Motor neuron (in vitro differentiated cells): ENCODE measurements at regions not wholly inside any gene's neighbourhood (a gene's known extent, or its start where the extent isn't known, plus 50 kb on each side); places are given as distances from the start of the nearest gene placed in this dataset.

Experiments used
- ATAC-seq, 8 experiments: fragments of 200-7000 bp; cut with Tn5 transposase; replicated peaks in 6 of 8; 2 replicates each; pipeline ENCODE4 v1.8.0; 2021; ENCODE audit warnings: mild to moderate bottlenecking in 8 of 8, moderate library complexity in 8 of 8
- H3K27ac ChIP-seq, 2 donors: fragments of 250-450 bp; sonication (Bioruptor Pico); 2 replicates each; pipeline ENCODE4 v1.9.0; 2021; ENCODE audit warnings: antibody characterized with exemption in 2 of 2, mild to moderate bottlenecking in 2 of 2, moderate library complexity in 1 of 2
- H3K4me1 ChIP-seq, 2 donors: fragments of 250-450 bp; sonication (Bioruptor Pico); replicated peaks in 1 of 2; 2 replicates each; pipeline ENCODE4 v1.6.1; 2021; ENCODE audit warnings: antibody characterized with exemption in 2 of 2, mild to moderate bottlenecking in 2 of 2, moderate library complexity in 1 of 2
- H3K4me3 ChIP-seq, 5 donors: fragments of 250-450 bp; sonication (Bioruptor Pico); 2 replicates each; pipeline ENCODE4 v1.9.0; 2021; ENCODE audit warnings: antibody characterized with exemption in 5 of 5, mild to moderate bottlenecking in 5 of 5, moderate library complexity in 4 of 5
- WGBS, 10 experiments: fragments of 450-650 bp; shearing (Covaris generic); methylation state at CpG; one replicate each; pipeline ENCODE4 v1.0.0; 2022; 5-methylcytosine and 5-hydroxymethylcytosine counted together
- in situ Hi-C, 9 experiments: fragments of 400-800 bp; cut with MboI; loops; one replicate each; pipeline ENCODE4 v1.15.0; 2021; ENCODE audit warnings: low sequenced_read_pairs in 9 of 9, low pct_unique_long_range_greater_than_20kb in 2 of 9; ENCODE audit not compliant: unreplicated experiment in 9 of 9

GRCh38 chr7:18425227-18425626 lies 70.3 kb upstream of the HDAC9 start:
- 82 to 100% (median 96%) methylated on average over 1 to 4 of the region's 4 CpGs for WGBS, 10 experiments
- no peak overlapping the region for H3K27ac ChIP-seq

GRCh38 chr7:18425838-18426445 lies 69.6 kb upstream of the HDAC9 start:
- no peak overlapping the region for H3K27ac ChIP-seq
- H3K4me1 ChIP-seq: peaks cover 13 to 16% of the 10 kb centered on the region in 2 donors
- H3K4me3 ChIP-seq: no peak overlapping the region
- WGBS, 10 experiments: 11 to 97% (median 78%) methylated on average over 1 to 5 of the region's 5 CpGs; no CpG with 5 or more reads in 1 of the 10 experiments
- ATAC-seq: peak in 5 of 8 experiments; percentile 35 to 81 (median 43)
- in situ Hi-C loops: no loop called here

More at GRCh38 chr7:18425227-18425626, 70.3 kb upstream of the HDAC9 start:
- Histone ChIP-seq H3K4me1 (peaks cover 13 to 16% of the 10 kb centered on the region in 2 donors), H3K4me3 (no peak overlapping the region)
- in situ Hi-C loops: no loop called here
- ATAC-seq: no peak

GRCh38 chr7:18426564-18427226 lies 68.9 kb upstream of the HDAC9 start:
- WGBS, 10 experiments: 0 to 57% (median 50%) methylated on average over 1 of the region's 1 CpG; no CpG with 5 or more reads in 3 of the 10 experiments

DNA sequence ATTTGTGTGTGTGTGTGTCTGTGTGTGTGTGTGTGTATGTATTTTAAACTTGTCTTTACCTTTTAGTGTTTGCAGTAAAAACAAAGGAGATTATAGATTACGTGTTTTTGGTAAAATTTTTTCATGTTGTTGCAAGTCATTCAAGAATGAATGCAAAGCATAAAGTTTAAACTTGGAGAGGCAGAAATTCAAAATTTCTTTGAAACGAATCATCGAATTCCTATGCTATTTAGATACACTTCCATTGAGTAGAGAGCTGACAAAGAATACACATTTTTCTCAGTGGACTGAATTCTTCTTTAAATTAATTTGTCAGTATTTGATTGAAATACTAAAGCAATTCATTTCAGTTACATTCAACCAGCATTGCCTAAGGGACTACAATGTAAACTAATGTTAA lies 66.0 kb upstream of the HDAC9 start:
- H3K27ac ChIP-seq: no peak overlapping the region
- H3K4me3 ChIP-seq: no peak overlapping the region
- peaks cover 4 to 16% of the 10 kb centered on the region in 2 donors for H3K4me1 ChIP-seq
- in situ Hi-C loops: no loop called here
- peak in 1 of 8 experiments; percentile 32 for ATAC-seq
- 37 to 100% (median 94%) methylated on average over 2 to 3 of the region's 3 CpGs for WGBS, 10 experiments

More at GRCh38 chr7:18426564-18427226, 68.9 kb upstream of the HDAC9 start:
- H3K27ac ChIP-seq: no peak overlapping the region
- H3K4me1 ChIP-seq: peaks cover 10 to 16% of the 10 kb centered on the region in 2 donors
- no peak for ATAC-seq
- in situ Hi-C loops: no loop called here
- H3K4me3 ChIP-seq: no peak overlapping the region

- Histone ChIP-seq H3K4me3 (no peak overlapping the region), H3K27ac (no peak overlapping the region), H3K4me1 (peaks cover under 1 to 11% of the 10 kb centered on the region in 2 donors)
- 83 to 100% (median 100%) methylated on average over 1 to 2 of the region's 2 CpGs; no CpG with 5 or more reads in 5 of the 10 experiments for WGBS, 10 experiments
- no peak for ATAC-seq
- in situ Hi-C loops: no loop called here
These were observed 64.7 kb upstream of the HDAC9 start for GRCh38 chr7:18430810-18431209.

- Histone ChIP-seq H3K4me3 (no peak overlapping the region), H3K4me1 (no peaks in the 10 kb centered on the region), H3K27ac (no peak overlapping the region)
- ATAC-seq: no peak
- in situ Hi-C loops: no loop called here
- WGBS, 10 experiments: 79 to 100% (median 91%) methylated on average over 2 to 6 of the region's 6 CpGs
These were observed 61.4 kb upstream of the HDAC9 start for GRCh38 chr7:18434171-18434570.

DNA sequence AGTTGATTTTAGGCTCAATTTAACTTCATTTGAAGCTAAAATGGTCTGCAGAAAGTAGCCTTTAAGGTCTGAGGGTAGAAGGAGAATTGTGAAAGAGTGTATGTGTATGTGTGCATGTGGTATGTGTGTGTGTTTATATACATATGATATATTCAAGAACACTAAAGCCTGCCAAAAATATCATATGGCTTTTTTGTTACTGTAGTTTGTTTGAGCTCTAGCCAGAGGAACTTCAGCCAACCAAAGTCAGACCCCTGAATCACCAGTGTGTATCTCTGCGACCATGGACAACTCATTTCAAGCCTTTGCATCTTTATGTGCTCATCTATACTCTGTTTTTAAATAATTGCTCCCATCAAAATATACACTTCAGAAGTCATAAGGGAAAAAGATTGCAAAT lies 58.4 kb upstream of the HDAC9 start:
- H3K27ac ChIP-seq: no peak overlapping the region
- ATAC-seq: peak in 1 of 8 experiments; percentile 30
- H3K4me1 ChIP-seq: no peaks in the 10 kb centered on the region
- in situ Hi-C loops: no loop called here
- H3K4me3 ChIP-seq: no peak overlapping the region
- WGBS, 10 experiments: 13 to 100% (median 20%) methylated on average over 1 of the region's 1 CpG; no CpG with 5 or more reads in 7 of the 10 experiments

DNA sequence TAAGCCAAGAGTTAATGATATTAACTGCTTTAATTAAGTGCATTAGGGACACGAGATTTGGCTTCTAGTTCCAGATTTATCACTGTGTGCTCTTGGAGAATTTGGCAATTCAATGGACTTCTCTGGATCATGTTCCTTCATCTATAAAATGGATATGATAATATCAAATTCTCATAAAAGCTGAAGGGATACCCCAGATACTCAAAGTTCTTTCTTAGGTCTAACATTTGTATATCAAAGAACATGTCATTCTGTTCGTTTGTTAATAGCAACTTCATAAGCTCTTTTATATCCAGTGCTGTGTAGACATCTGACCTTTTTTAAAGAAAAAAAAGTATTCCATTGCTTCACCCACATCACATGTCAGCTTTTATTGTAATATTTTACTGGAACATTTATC lies 54.6 kb upstream of the HDAC9 start:
- WGBS, 10 experiments: 7 to 84% (median 71%) methylated on average over 1 to 2 of the region's 2 CpGs; no CpG with 5 or more reads in 1 of the 10 experiments
- Histone ChIP-seq H3K4me1 (peaks cover 4% of the 10 kb centered on the region in 2 donors), H3K4me3 (no peak overlapping the region), H3K27ac (no peak overlapping the region)
- in situ Hi-C loops: no loop called here
- no peak for ATAC-seq

GRCh38 chr7:18444826-18445225 lies 50.7 kb upstream of the HDAC9 start:
- no peak overlapping the region for H3K27ac ChIP-seq
- in situ Hi-C loops: no loop called here
- ATAC-seq: peak in 1 of 8 experiments; percentile 23
- H3K4me3 ChIP-seq: no peak overlapping the region
- H3K4me1 ChIP-seq: peaks cover 6 to 7% of the 10 kb centered on the region in 2 donors
- WGBS, 10 experiments: 0 to 100% (median 33%) methylated on average over 1 of the region's 1 CpG; no CpG with 5 or more reads in 3 of the 10 experiments

DNA sequence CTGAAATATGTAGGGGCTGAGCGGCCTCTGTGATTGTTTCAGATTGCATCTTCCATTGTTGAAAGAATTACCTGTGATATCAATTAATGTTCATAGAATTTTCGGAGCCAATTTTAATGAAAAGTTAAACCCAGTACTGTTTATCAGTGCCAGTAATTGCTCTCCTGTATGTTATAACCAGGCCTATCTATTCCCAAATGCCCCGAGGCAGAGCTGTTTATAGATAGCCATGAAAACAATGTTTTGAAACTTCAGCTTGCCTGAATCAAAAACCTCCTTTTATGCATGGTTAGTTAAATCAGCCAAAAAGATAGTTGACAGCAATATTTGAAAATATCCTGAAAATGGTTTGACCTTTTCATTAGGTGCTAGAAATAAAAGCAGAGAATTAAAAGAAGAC lies 50.1 kb upstream of the HDAC9 start:
- H3K4me3 ChIP-seq: no peak overlapping the region
- H3K27ac ChIP-seq: no peak overlapping the region
- 79 to 100% (median 92%) methylated on average over 3 of the region's 3 CpGs for WGBS, 10 experiments
- no peak for ATAC-seq
- in situ Hi-C loops: no loop called here
- peaks cover 6 to 7% of the 10 kb centered on the region in 2 donors for H3K4me1 ChIP-seq
